Activated CD4-positive, alpha-beta T cell treated with anti-CD3 and anti-CD28 coated beads for 36 hours (primary cell): ENCODE measurements at regions not wholly inside any gene's neighbourhood (a gene's known extent, or its start where the extent isn't known, plus 50 kb on each side); places are given as distances from the start of the nearest gene placed in this dataset.

Experiments
- ATAC-seq: fragments of 200-7000 bp; cut with Tn5 transposase; one replicate; pipeline ENCODE4 v1.10.0; 2021; ENCODE audit warnings: mild to moderate bottlenecking, moderate library complexity
- CTCF ChIA-PET: fragments of 350-600 bp; sonication (Branson Sonifier 250); formaldehyde crosslinking; loops from one replicate; lab custom pipeline; 2021; ENCODE audit warnings: antibody characterized with exemption; lab: Charles Lee
- POLR2A ChIA-PET: fragments of 350-600 bp; sonication (Branson Sonifier 250); formaldehyde crosslinking; loops from one replicate; lab custom pipeline; 2021; ENCODE audit warnings: antibody characterized with exemption, inconsistent platforms; lab: Charles Lee
- DNase-seq: peaks from one replicate; pipeline ENCODE4 v3.0.0-alpha.2; 2020
- H3K27ac Mint-ChIP-seq: one replicate; pipeline ENCODE4 v1.8.0; 2021; ENCODE audit warnings: mixed read lengths
- H3K27me3 Mint-ChIP-seq: one replicate; pipeline ENCODE4 v1.8.0; 2021; ENCODE audit warnings: mixed read lengths
- H3K36me3 Mint-ChIP-seq: one replicate; pipeline ENCODE4 v1.8.0; 2021; ENCODE audit warnings: low read depth, mixed read lengths
- H3K4me1 Mint-ChIP-seq: one replicate; pipeline ENCODE4 v1.8.0; 2021; ENCODE audit warnings: mixed read lengths
- H3K4me3 Mint-ChIP-seq: one replicate; pipeline ENCODE4 v1.8.0; 2021; ENCODE audit warnings: mild to moderate bottlenecking, moderate library complexity, mixed read lengths
- H3K9me3 Mint-ChIP-seq: one replicate; pipeline ENCODE4 v1.8.0; 2021; ENCODE audit warnings: low read depth, mixed read lengths
- intact Hi-C, 2 experiments: fragments of 100-400 bp; cut with DNase I in 1 of 2; cut with micrococcal nuclease in 1 of 2; formaldehyde crosslinking; loops; one replicate each; pipeline versions ENCODE4 v1.14.2 to v1.15.1; 2022 to 2024; cut with DNase I, micrococcal nuclease

- CTCF ChIA-PET, result no interaction called here
- ATAC-seq, result no peak
These were observed 539.6 kb downstream of the PID1 start for GRCh38 chr2:228731517-228731916.

GRCh38 chr2:228728961-228729360, 542.1 kb downstream of the PID1 start:
- ATAC-seq (no peak), DNase-seq (no peak)
- Mint-ChIP-seq H3K4me3 (no peak overlapping the region), H3K27ac (no peak overlapping the region), H3K4me1 (no peaks in the 10 kb centered on the region), H3K36me3 (no peaks in the 10 kb centered on the region), H3K9me3 (peaks cover 5% of the 10 kb centered on the region), H3K27me3 (no peaks in the 10 kb centered on the region)
- intact Hi-C loops, result no loop called here
- POLR2A ChIA-PET, result interaction anchor here (0.6 kb wide), 1 partner anchor 389 kb away, joined by 3 read pairs; no protein-coding TSS in a partner anchor
- CTCF ChIA-PET, result no interaction called here

More at GRCh38 chr2:228731517-228731916, 539.6 kb downstream of the PID1 start:
- POLR2A ChIA-PET, result no interaction called here
- H3K9me3 Mint-ChIP-seq, result peaks cover 5% of the 10 kb centered on the region
- no peaks in the 10 kb centered on the region for H3K4me1 Mint-ChIP-seq
- no peak for DNase-seq
- H3K4me3 Mint-ChIP-seq, result no peak overlapping the region
- no peak overlapping the region for H3K27ac Mint-ChIP-seq
- H3K36me3 Mint-ChIP-seq, result no peaks in the 10 kb centered on the region
- intact Hi-C loops, result no loop called here
- H3K27me3 Mint-ChIP-seq, result no peaks in the 10 kb centered on the region

GRCh38 chr2:228725031-228725430, 543.5 kb upstream of the SPHKAP start:
- no peaks in the 10 kb centered on the region for H3K36me3 Mint-ChIP-seq
- intact Hi-C loops, result no loop called here
- peaks cover 3% of the 10 kb centered on the region for H3K9me3 Mint-ChIP-seq
- CTCF ChIA-PET, result no interaction called here
- no peak for DNase-seq
- ATAC-seq, result no peak
- no peaks in the 10 kb centered on the region for H3K4me1 Mint-ChIP-seq
- H3K4me3 Mint-ChIP-seq, result no peak overlapping the region
- no peaks in the 10 kb centered on the region for H3K27me3 Mint-ChIP-seq
- POLR2A ChIA-PET, result no interaction called here
- no peak overlapping the region for H3K27ac Mint-ChIP-seq

- H3K4me1 Mint-ChIP-seq, result no peaks in the 10 kb centered on the region
- no peak overlapping the region for H3K27ac Mint-ChIP-seq
- H3K9me3 Mint-ChIP-seq, result peaks cover 3% of the 10 kb centered on the region
- ATAC-seq, result no peak
- POLR2A ChIA-PET, result no interaction called here
- H3K27me3 Mint-ChIP-seq, result no peaks in the 10 kb centered on the region
- no peak overlapping the region for H3K4me3 Mint-ChIP-seq
- no peaks in the 10 kb centered on the region for H3K36me3 Mint-ChIP-seq
- intact Hi-C loops, result no loop called here
- CTCF ChIA-PET, result no interaction called here
- DNase-seq, result no peak
These were observed 542.1 kb upstream of the SPHKAP start for GRCh38 chr2:228723599-228723998.

GRCh38 chr2:228722311-228722710, 540.8 kb upstream of the SPHKAP start:
- H3K27me3 Mint-ChIP-seq, result no peaks in the 10 kb centered on the region
- POLR2A ChIA-PET, result no interaction called here
- H3K27ac Mint-ChIP-seq, result no peak overlapping the region
- no peak overlapping the region for H3K4me3 Mint-ChIP-seq
- no peaks in the 10 kb centered on the region for H3K36me3 Mint-ChIP-seq
- intact Hi-C loops, result no loop called here
- H3K4me1 Mint-ChIP-seq, result no peaks in the 10 kb centered on the region
- no peak for DNase-seq
- CTCF ChIA-PET, result no interaction called here
- H3K9me3 Mint-ChIP-seq, result peaks cover 3% of the 10 kb centered on the region
- no peak for ATAC-seq

GRCh38 chr2:228720895-228721294, 539.4 kb upstream of the SPHKAP start:
- no peaks in the 10 kb centered on the region for H3K4me1 Mint-ChIP-seq
- no peak overlapping the region for H3K27ac Mint-ChIP-seq
- H3K27me3 Mint-ChIP-seq, result no peaks in the 10 kb centered on the region
- H3K36me3 Mint-ChIP-seq, result no peaks in the 10 kb centered on the region
- peaks cover 3% of the 10 kb centered on the region for H3K9me3 Mint-ChIP-seq
- ChIA-PET POLR2A (no interaction called here), CTCF (no interaction called here)
- ATAC-seq (no peak), DNase-seq (no peak)
- H3K4me3 Mint-ChIP-seq, result no peak overlapping the region
- intact Hi-C loops, result no loop called here

GRCh38 chr2:228709788-228710371, 528.4 kb upstream of the SPHKAP start:
- POLR2A ChIA-PET, result no interaction called here
- Mint-ChIP-seq H3K4me1 (no peaks in the 10 kb centered on the region), H3K27ac (no peak overlapping the region), H3K27me3 (no peaks in the 10 kb centered on the region), H3K9me3 (peaks cover 8% of the 10 kb centered on the region), H3K4me3 (no peak overlapping the region), H3K36me3 (no peaks in the 10 kb centered on the region)
- intact Hi-C loops, result no loop called here
- CTCF ChIA-PET, result no interaction called here
- DNase-seq, result no peak
- ATAC-seq, result no peak

- no peaks in the 10 kb centered on the region for H3K4me1 Mint-ChIP-seq
- ATAC-seq (no peak), DNase-seq (no peak)
- H3K27me3 Mint-ChIP-seq, result no peaks in the 10 kb centered on the region
- no peak overlapping the region for H3K4me3 Mint-ChIP-seq
- ChIA-PET POLR2A (no interaction called here), CTCF (no interaction called here)
- H3K27ac Mint-ChIP-seq, result no peak overlapping the region
- H3K9me3 Mint-ChIP-seq, result peaks cover 3% of the 10 kb centered on the region
- H3K36me3 Mint-ChIP-seq, result no peaks in the 10 kb centered on the region
- intact Hi-C loops, result no loop called here
These were observed 526.4 kb upstream of the SPHKAP start for GRCh38 chr2:228707846-228708245.

GRCh38 chr2:228705318-228705717, 523.8 kb upstream of the SPHKAP start:
- intact Hi-C loops, result no loop called here
- Mint-ChIP-seq H3K4me1 (no peaks in the 10 kb centered on the region), H3K27ac (no peak overlapping the region), H3K4me3 (no peak overlapping the region), H3K9me3 (peaks cover 2% of the 10 kb centered on the region), H3K36me3 (no peaks in the 10 kb centered on the region), H3K27me3 (no peaks in the 10 kb centered on the region)
- no peak for ATAC-seq
- CTCF ChIA-PET, result no interaction called here
- no peak for DNase-seq
- POLR2A ChIA-PET, result interaction anchor here (0.7 kb wide), 1 partner anchor 900 kb away, joined by 3 read pairs; no protein-coding TSS in a partner anchor

GRCh38 chr2:228703152-228703551, 521.7 kb upstream of the SPHKAP start:
- no peaks in the 10 kb centered on the region for H3K27me3 Mint-ChIP-seq
- CTCF ChIA-PET, result interaction anchor here (0.6 kb wide), 1 partner anchor 538 kb away, joined by 3 read pairs; no protein-coding TSS in a partner anchor
- POLR2A ChIA-PET, result no interaction called here
- no peak for DNase-seq
- H3K4me3 Mint-ChIP-seq, result no peak overlapping the region
- no peak for ATAC-seq
- H3K4me1 Mint-ChIP-seq, result no peaks in the 10 kb centered on the region
- H3K36me3 Mint-ChIP-seq, result no peaks in the 10 kb centered on the region
- intact Hi-C loops, result no loop called here
- H3K9me3 Mint-ChIP-seq, result peaks cover 2% of the 10 kb centered on the region
- no peak overlapping the region for H3K27ac Mint-ChIP-seq

GRCh38 chr2:228701506-228701905, 520.0 kb upstream of the SPHKAP start:
- ATAC-seq (no peak), DNase-seq (no peak)
- Mint-ChIP-seq H3K4me3 (no peak overlapping the region), H3K27ac (no peak overlapping the region), H3K4me1 (no peaks in the 10 kb centered on the region), H3K9me3 (peaks cover 6% of the 10 kb centered on the region), H3K36me3 (no peaks in the 10 kb centered on the region), H3K27me3 (no peaks in the 10 kb centered on the region)
- CTCF ChIA-PET, result interaction anchor here (0.8 kb wide), 1 partner anchor 1324 kb away, joined by 4 read pairs; no protein-coding TSS in a partner anchor
- intact Hi-C loops, result no loop called here
- POLR2A ChIA-PET, result no interaction called here

- ATAC-seq, result no peak
- no peak overlapping the region for H3K27ac Mint-ChIP-seq
- intact Hi-C loops, result no loop called here
- H3K4me1 Mint-ChIP-seq, result no peaks in the 10 kb centered on the region
- no peaks in the 10 kb centered on the region for H3K36me3 Mint-ChIP-seq
- ChIA-PET POLR2A (no interaction called here), CTCF (no interaction called here)
- H3K27me3 Mint-ChIP-seq, result no peaks in the 10 kb centered on the region
- H3K9me3 Mint-ChIP-seq, result peaks cover 6% of the 10 kb centered on the region
- H3K4me3 Mint-ChIP-seq, result no peak overlapping the region
- DNase-seq, result no peak
These were observed 519.2 kb upstream of the SPHKAP start for GRCh38 chr2:228700638-228701037.
